COLO668 (cell line): ENCODE measurements at regions not wholly inside any gene's neighbourhood (a gene's known extent, or its start where the extent isn't known, plus 50 kb on each side); places are given as distances from the start of the nearest gene placed in this dataset.

Source experiments
- DNase-seq: peaks from one replicate; lab custom pipeline; 2025; ENCODE audit not compliant: unreplicated experiment; lab: John Stamatoyannopoulos, UW

- no peak for DNase-seq
Observed at GRCh38 chr10:113319479-113319878, 233.4 kb upstream of the HABP2 start.

GRCh38 chr10:113320211-113320610, 232.6 kb upstream of the HABP2 start:
- DNase-seq = no peak

GRCh38 chr10:113320987-113321386, 231.9 kb upstream of the HABP2 start:
- no peak for DNase-seq

- DNase-seq = no peak
Observed at GRCh38 chr10:113322843-113323242, 230.0 kb upstream of the HABP2 start.

GRCh38 chr10:113323985-113324384, 228.9 kb upstream of the HABP2 start:
- no peak for DNase-seq

- no peak for DNase-seq
Observed at GRCh38 chr10:113326160-113327111, 226.4 kb upstream of the HABP2 start.

- no peak for DNase-seq
Observed at GRCh38 chr10:113329121-113329596, 223.7 kb upstream of the HABP2 start.

- DNase-seq = no peak
Observed at GRCh38 chr10:113331961-113332360, 220.9 kb upstream of the HABP2 start.

GRCh38 chr10:113333313-113333712, 219.5 kb upstream of the HABP2 start:
- DNase-seq = no peak

GRCh38 chr10:113335592-113335991, 217.3 kb upstream of the HABP2 start:
- no peak for DNase-seq

- DNase-seq = no peak
Observed at GRCh38 chr10:113336549-113337130, 216.2 kb upstream of the HABP2 start.

GRCh38 chr10:113337142-113337541, 215.7 kb upstream of the HABP2 start:
- no peak for DNase-seq

GRCh38 chr10:113339121-113339520, 213.7 kb upstream of the HABP2 start:
- DNase-seq = no peak

GRCh38 chr10:113340282-113340681, 212.6 kb upstream of the HABP2 start:
- DNase-seq = no peak

- no peak for DNase-seq
Observed at GRCh38 chr10:113341138-113341537, 211.7 kb upstream of the HABP2 start.

GRCh38 chr10:113345826-113346624, 206.8 kb upstream of the HABP2 start:
- no peak for DNase-seq

- no peak for DNase-seq
Observed at GRCh38 chr10:113347508-113347907, 205.3 kb upstream of the HABP2 start.

GRCh38 chr10:113348694-113349093, 204.2 kb upstream of the HABP2 start:
- DNase-seq = no peak

GRCh38 chr10:113350311-113351040, 202.4 kb upstream of the HABP2 start:
- no peak for DNase-seq

GRCh38 chr10:113354711-113355110, 198.1 kb upstream of the HABP2 start:
- no peak for DNase-seq
